ENCODE measurements at regions not wholly inside any gene's neighbourhood (a gene's known extent, or its start where the extent isn't known, plus 50 kb on each side); places are given as distances from the start of the nearest gene placed in this dataset.

GRCh38 chr10:4440260-4440659 is 385.7 kb upstream of the AKR1E2 start:
- TF ChIP-seq CTCF (IDR thresholded peaks at IDR 0.05 in 4 of 5, conservative IDR thresholded peaks at IDR 0.05 in 1 of 5) (no peak), POLR2A (IDR thresholded peaks at IDR 0.05) (no peak)
